Endothelial cell of umbilical vein (primary cell): ENCODE measurements at regions not wholly inside any gene's neighbourhood (a gene's known extent, or its start where the extent isn't known, plus 50 kb on each side); places are given as distances from the start of the nearest gene placed in this dataset.

Source experiments
- BruUV-seq: library from RNA; stranded (reverse); fragments of 400-500 nt; replicated peaks from 2 replicates; lab custom pipeline; 2021; lab: Mats Ljungman, UMichigan
- CTCF ChIA-PET: fragments of 300-600, 350-600 bp; sonication (Branson Sonifier 250); formaldehyde crosslinking; loops from one replicate; lab custom pipeline; 2021; ENCODE audit warnings: antibody characterized with exemption, inconsistent platforms; lab: Charles Lee
- POLR2A ChIA-PET: fragments of 300-600, 350-600 bp; sonication (Branson Sonifier 250); formaldehyde crosslinking; loops from one replicate; lab custom pipeline; 2021; ENCODE audit warnings: antibody characterized with exemption, inconsistent platforms; lab: Charles Lee
- DNase-seq: peaks from one replicate; pipeline ENCODE4 v3.0.0-alpha.2; 2011; ENCODE audit warnings: low read depth, low spot score
- FAIRE-seq: peaks from 2 replicates; lab custom pipeline; 2011; peaks lifted over from hg19 to GRCh38; lab: Jason Lieb, UNC
- H2AFZ ChIP-seq: 2 replicates; pipeline ENCODE4 v1.6.0; 2012; ENCODE audit warnings: low read depth, low read length, control low read depth, inconsistent platforms
- H3K27ac ChIP-seq: 2 replicates; pipeline ENCODE4 v1.5.1; 2011; ENCODE audit warnings: low read depth, mild to moderate bottlenecking, control low read depth, low read length, moderate library complexity; ENCODE audit not compliant: insufficient read depth
- H3K27me3 ChIP-seq, 2 experiments: 2 replicates each; pipeline versions ENCODE4 v1.6.0 to v1.6.1; 2011; ENCODE audit warnings: low read length in 2 of 2, mixed read lengths in 1 of 2; ENCODE audit not compliant: control insufficient read depth in 2 of 2, insufficient read depth in 2 of 2
- H3K36me3 ChIP-seq, 2 experiments: 2 replicates in 1 of 2; 3 replicates in 1 of 2; pipeline ENCODE4 v1.5.1; 2011; ENCODE audit warnings: low read length in 2 of 2, mild to moderate bottlenecking in 1 of 2, moderate library complexity in 1 of 2; ENCODE audit not compliant: control insufficient read depth in 2 of 2, insufficient read depth in 2 of 2; ENCODE audit errors: extremely low read depth in 1 of 2
- H3K4me1 ChIP-seq: 3 replicates; pipeline ENCODE4 v1.5.1; 2011; ENCODE audit warnings: mild to moderate bottlenecking, low read length; ENCODE audit not compliant: control insufficient read depth, insufficient read depth; ENCODE audit errors: extremely low read depth
- H3K4me2 ChIP-seq: 2 replicates; pipeline ENCODE4 v1.6.1; 2011; ENCODE audit warnings: low read length, control low read depth, mixed read lengths; ENCODE audit not compliant: insufficient read depth
- H3K4me3 ChIP-seq, 3 experiments: fragments of 200-600 bp in 1 of 3; sonication (generic), shearing (Covaris generic) in 1 of 3; replicated peaks in 1 of 3; 2 replicates each; pipeline ENCODE4 v1.5.1; 2011 to 2016; ENCODE audit warnings: control low read depth in 3 of 3, low read length in 3 of 3, mild to moderate bottlenecking in 2 of 3, inconsistent platforms in 1 of 3, low read depth in 1 of 3, moderate library complexity in 1 of 3; ENCODE audit not compliant: insufficient read depth in 1 of 3
- H3K79me2 ChIP-seq: 2 replicates; pipeline ENCODE4 v1.6.0; 2012; ENCODE audit warnings: low read length, inconsistent platforms; ENCODE audit not compliant: control insufficient read depth, insufficient read depth
- H3K9ac ChIP-seq: replicated peaks from 2 replicates; pipeline ENCODE3; 2011; ENCODE audit warnings: low read length, control low read depth; ENCODE audit not compliant: insufficient read depth; ENCODE audit errors: extremely low read depth
- H3K9me1 ChIP-seq: replicated peaks from 3 replicates; pipeline ENCODE4 v1.6.0; 2011; ENCODE audit warnings: mild to moderate bottlenecking, low read length; ENCODE audit not compliant: control insufficient read depth, insufficient read depth; ENCODE audit errors: extremely low read depth
- H3K9me3 ChIP-seq: replicated peaks from 2 replicates; pipeline ENCODE4 v1.5.1; 2012; ENCODE audit warnings: low read length, inconsistent platforms; ENCODE audit not compliant: control insufficient read depth, insufficient read depth
- H4K20me1 ChIP-seq: replicated peaks from 2 replicates; pipeline ENCODE3; 2011; ENCODE audit warnings: mild to moderate bottlenecking, low read length; ENCODE audit not compliant: control insufficient read depth, insufficient read depth; ENCODE audit errors: extremely low read depth
- EZH2 ChIP-seq: IDR thresholded peaks from 2 replicates; pipeline ENCODE4 v1.6.1; 2012; ENCODE audit warnings: borderline replicate concordance, low read depth, mild to moderate bottlenecking, moderate library complexity, low read length, inconsistent platforms; ENCODE audit not compliant: severe bottlenecking
- FOS ChIP-seq: IDR thresholded peaks from 2 replicates; pipeline ENCODE4 v1.6.1; 2011; ENCODE audit warnings: mild to moderate bottlenecking, low read length, moderate library complexity, borderline replicate concordance; ENCODE audit not compliant: insufficient read depth
- GATA2 ChIP-seq: IDR thresholded peaks from 2 replicates; pipeline ENCODE4 v1.7.0; 2011; ENCODE audit warnings: low read depth, mild to moderate bottlenecking, moderate library complexity, mixed read lengths, low read length; ENCODE audit not compliant: insufficient read length, insufficient read depth
- JUN ChIP-seq: IDR thresholded peaks from 2 replicates; pipeline ENCODE4 v1.6.1; 2011; ENCODE audit warnings: borderline replicate concordance, low read depth; ENCODE audit not compliant: insufficient read length, insufficient read depth
- MYC ChIP-seq: IDR thresholded peaks from one replicate; pipeline ENCODE4 v1.6.1; 2011; ENCODE audit warnings: mild to moderate bottlenecking, low read depth, low read length
- POLR2A ChIP-seq: IDR thresholded peaks from 2 replicates; pipeline ENCODE4 v1.6.1; 2012; ENCODE audit warnings: low read depth, mild to moderate bottlenecking, control low read depth, low read length
- POLR2AphosphoS5 ChIP-seq: IDR thresholded peaks from 2 replicates; pipeline ENCODE4 v1.6.1; 2012; ENCODE audit warnings: low read depth, mild to moderate bottlenecking, control low read depth, low read length, moderate library complexity; ENCODE audit not compliant: insufficient read depth
- dilution Hi-C: fragments of 300-500 bp; cut with MboI; formaldehyde crosslinking; loops from one replicate; pipeline ENCODE4 v1.15.0; 2019; ENCODE audit warnings: low sequenced_read_pairs; ENCODE audit not compliant: extremely low pct_ligation_motif_present
- intact Hi-C: fragments of 100-400 bp; cut with micrococcal nuclease; formaldehyde crosslinking; loops from one replicate; pipeline ENCODE4 v1.10.0; 2022
- TF ChIP-seq, protein P1 (sequence below): IDR thresholded peaks from 2 replicates; pipeline ENCODE4 v1.6.1; 2011; ENCODE audit not compliant: insufficient read depth, insufficient read length
- TF ChIP-seq, protein P2 (sequence below), 2 donors: IDR thresholded peaks; 1 replicate in 1 of 2; 2 replicates in 1 of 2; pipeline ENCODE4 v1.5.1; 2011; ENCODE audit warnings: low read length in 2 of 2, mild to moderate bottlenecking in 2 of 2, moderate library complexity in 2 of 2, control low read depth in 1 of 2, inconsistent platforms in 1 of 2, low read depth in 1 of 2; ENCODE audit not compliant: insufficient read depth in 1 of 2; ENCODE audit errors: extremely low read depth in 1 of 2

DNA sequence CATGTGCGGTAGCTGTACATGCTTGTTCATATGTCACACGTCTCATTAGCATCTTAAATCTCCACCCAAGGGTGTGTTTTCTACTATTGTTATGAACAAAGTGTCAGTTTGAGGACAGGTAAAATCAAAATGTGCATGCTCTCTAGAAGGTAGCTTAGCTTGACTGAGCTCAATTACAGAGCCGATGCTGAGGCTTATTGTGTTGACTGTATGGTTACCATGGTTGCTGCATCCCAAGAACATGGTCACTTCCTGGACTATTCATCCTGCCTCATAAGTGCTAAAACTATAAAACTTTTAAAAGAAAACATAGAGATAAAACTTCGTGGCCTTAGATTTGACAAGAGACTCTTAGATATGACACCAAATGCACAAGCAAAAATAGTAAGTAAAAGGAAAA is 426.1 kb upstream of the CTNND2 start:
- FAIRE-seq (no peak), DNase-seq (no peak)
- no peaks in the 10 kb centered on the region for H4K20me1 ChIP-seq
- no TSS peak for BruUV-seq
- no peaks in the 10 kb centered on the region for H3K9me1 ChIP-seq
- ChIA-PET CTCF (no interaction called here), POLR2A (no interaction called here)
- no peaks in the 10 kb centered on the region for H3K27me3 ChIP-seq
- no peaks in the 10 kb centered on the region for H3K9me3 ChIP-seq
- H3K79me2 ChIP-seq, result no peaks in the 10 kb centered on the region
- no peak overlapping the region for H2AFZ ChIP-seq
- no peak for TF ChIP-seq POLR2AphosphoS5
- TF ChIP-seq GATA2, result no peak
- no peak for TF ChIP-seq JUN
- no peak for TF ChIP-seq POLR2A
- TF ChIP-seq, protein P1, sequence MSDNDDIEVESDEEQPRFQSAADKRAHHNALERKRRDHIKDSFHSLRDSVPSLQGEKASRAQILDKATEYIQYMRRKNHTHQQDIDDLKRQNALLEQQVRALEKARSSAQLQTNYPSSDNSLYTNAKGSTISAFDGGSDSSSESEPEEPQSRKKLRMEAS, result no peak
- no peak for TF ChIP-seq EZH2
- TF ChIP-seq MYC, result no peak
- TF ChIP-seq, protein P2, sequence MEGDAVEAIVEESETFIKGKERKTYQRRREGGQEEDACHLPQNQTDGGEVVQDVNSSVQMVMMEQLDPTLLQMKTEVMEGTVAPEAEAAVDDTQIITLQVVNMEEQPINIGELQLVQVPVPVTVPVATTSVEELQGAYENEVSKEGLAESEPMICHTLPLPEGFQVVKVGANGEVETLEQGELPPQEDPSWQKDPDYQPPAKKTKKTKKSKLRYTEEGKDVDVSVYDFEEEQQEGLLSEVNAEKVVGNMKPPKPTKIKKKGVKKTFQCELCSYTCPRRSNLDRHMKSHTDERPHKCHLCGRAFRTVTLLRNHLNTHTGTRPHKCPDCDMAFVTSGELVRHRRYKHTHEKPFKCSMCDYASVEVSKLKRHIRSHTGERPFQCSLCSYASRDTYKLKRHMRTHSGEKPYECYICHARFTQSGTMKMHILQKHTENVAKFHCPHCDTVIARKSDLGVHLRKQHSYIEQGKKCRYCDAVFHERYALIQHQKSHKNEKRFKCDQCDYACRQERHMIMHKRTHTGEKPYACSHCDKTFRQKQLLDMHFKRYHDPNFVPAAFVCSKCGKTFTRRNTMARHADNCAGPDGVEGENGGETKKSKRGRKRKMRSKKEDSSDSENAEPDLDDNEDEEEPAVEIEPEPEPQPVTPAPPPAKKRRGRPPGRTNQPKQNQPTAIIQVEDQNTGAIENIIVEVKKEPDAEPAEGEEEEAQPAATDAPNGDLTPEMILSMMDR (IDR thresholded peaks at IDR 0.05; ENCODE audit: extremely low read depth in 1 of 2, insufficient read depth in 1 of 2, low read depth in 1 of 2, low read length in 2 of 2), result no peak
- TF ChIP-seq FOS, result no peak
- no peaks in the 10 kb centered on the region for H3K36me3 ChIP-seq
- dilution Hi-C loops, result no loop called here
- no peak overlapping the region for H3K4me3 ChIP-seq
- intact Hi-C loops, result no loop called here
- no peak overlapping the region for H3K4me2 ChIP-seq
- H3K4me1 ChIP-seq, result no peaks in the 10 kb centered on the region
- no peak overlapping the region for H3K27ac ChIP-seq
- H3K9ac ChIP-seq, result no peak overlapping the region
